PC-3 (cell line): ENCODE measurements at regions not wholly inside any gene's neighbourhood (a gene's known extent, or its start where the extent isn't known, plus 50 kb on each side); places are given as distances from the start of the nearest gene placed in this dataset.

Experiments used
- ATAC-seq: fragments of 200-7000 bp; cut with Tn5 transposase; 2 replicates; pipeline ENCODE4 v1.9.1; 2020; ENCODE audit warnings: mild to moderate bottlenecking, moderate library complexity
- BruUV-seq: library from RNA; stranded (reverse); fragments of 400-500 nt; replicated peaks from 2 replicates; lab custom pipeline; 2021; lab: Mats Ljungman, UMichigan
- CTCF ChIA-PET: fragments of 300-600 bp; sonication (Branson Sonifier 250); formaldehyde crosslinking; loops from one replicate; lab custom pipeline; 2022; ENCODE audit warnings: antibody characterized with exemption; lab: Charles Lee
- POLR2A ChIA-PET: fragments of 300-600 bp; sonication (Branson Sonifier 250); formaldehyde crosslinking; loops from one replicate; lab custom pipeline; 2022; ENCODE audit warnings: antibody characterized with exemption; ENCODE audit not compliant: unreplicated experiment; lab: Charles Lee
- DNase-seq: peaks from one replicate; pipeline ENCODE4 v3.0.0-alpha.2; 2015
- H2AFZ ChIP-seq: fragments of 300-600 bp; sonication (generic); 2 replicates; pipeline ENCODE4 v1.6.0; 2016; ENCODE audit warnings: antibody characterized with exemption, low read length
- H3F3A ChIP-seq: fragments of 300-600 bp; sonication (generic); one replicate; pipeline ENCODE4 v1.6.0; 2017; ENCODE audit warnings: antibody characterized with exemption, low read length, control low read depth, mild to moderate bottlenecking; ENCODE audit not compliant: unreplicated experiment
- H3K27ac ChIP-seq: fragments of 300-600 bp; sonication (generic); 2 replicates; pipeline ENCODE4 v1.5.1; 2016; ENCODE audit warnings: mild to moderate bottlenecking, low read length
- H3K27me3 ChIP-seq: fragments of 300-600 bp; sonication (generic); 2 replicates; pipeline ENCODE4 v1.6.1; 2016; ENCODE audit warnings: low read length, mixed read lengths
- H3K36me3 ChIP-seq: fragments of 300-600 bp; sonication (generic); 2 replicates; pipeline ENCODE4 v1.6.1; 2016; ENCODE audit warnings: low read depth, mixed run types, low read length, mixed read lengths
- H3K4me1 ChIP-seq: fragments of 300-600 bp; sonication (generic); 2 replicates; pipeline ENCODE4 v1.5.1; 2016; ENCODE audit warnings: low read length; ENCODE audit not compliant: insufficient read depth
- H3K4me2 ChIP-seq: fragments of 300-600 bp; sonication (generic); 2 replicates; pipeline ENCODE4 v1.6.0; 2016; ENCODE audit warnings: low read length
- H3K4me3 ChIP-seq: fragments of 300-600 bp; sonication (generic); 2 replicates; pipeline ENCODE4 v1.5.1; 2016; ENCODE audit warnings: mild to moderate bottlenecking, low read length, mixed read lengths
- H3K79me2 ChIP-seq: fragments of 300-600 bp; sonication (generic); 2 replicates; pipeline ENCODE4 v1.6.1; 2017; ENCODE audit warnings: low read length, mixed read lengths
- H3K9ac ChIP-seq: fragments of 300-600 bp; sonication (generic); 2 replicates; pipeline ENCODE4 v1.6.0; 2016; ENCODE audit warnings: mild to moderate bottlenecking, low read length
- H3K9me2 ChIP-seq: fragments of 300-600 bp; sonication (generic); replicated peaks from 2 replicates; pipeline ENCODE4 v1.6.1; 2016; ENCODE audit warnings: mixed run types, low read length, mixed read lengths
- H3K9me3 ChIP-seq: fragments of 300-600 bp; sonication (generic); 2 replicates; pipeline ENCODE4 v1.6.1; 2016; ENCODE audit warnings: low read length, mixed read lengths
- H4K20me1 ChIP-seq: fragments of 300-600 bp; sonication (generic); 2 replicates; pipeline ENCODE4 v1.6.1; 2016; ENCODE audit warnings: low read length, mixed read lengths
- EZH2 ChIP-seq: fragments of 300-600 bp; sonication (generic); IDR thresholded peaks from one replicate; pipeline ENCODE4 v1.6.1; 2017; ENCODE audit warnings: antibody characterized with exemption, mild to moderate bottlenecking, low read length; ENCODE audit not compliant: unreplicated experiment
- EZH2phosphoT487 ChIP-seq: fragments of 300-600 bp; sonication (generic); IDR thresholded peaks from 2 replicates; pipeline ENCODE4 v1.6.1; 2018; ENCODE audit warnings: mild to moderate bottlenecking, antibody characterized with exemption, low read length, borderline replicate concordance
- intact Hi-C: fragments of 100-400 bp; cut with micrococcal nuclease; formaldehyde crosslinking; loops from 2 replicates; pipeline ENCODE4 v1.9.0; 2023
- TF ChIP-seq, protein P1 (sequence below): fragments of 300-600 bp; sonication (generic); conservative IDR thresholded peaks from 2 replicates; pipeline ENCODE4 v1.5.1; 2017; ENCODE audit warnings: antibody characterized with exemption, low read depth, mild to moderate bottlenecking, low read length

GRCh38 chr16:87042551-87043230 is 274.5 kb downstream of the C16orf95 start:
- Histone ChIP-seq H3K4me3 (no peak overlapping the region), H3K79me2 (no peaks in the 10 kb centered on the region), H3K27ac (no peak overlapping the region), H3K9me3 (no peaks in the 10 kb centered on the region), H4K20me1 (no peaks in the 10 kb centered on the region), H3K36me3 (no peaks in the 10 kb centered on the region), H3K4me2 (no peak overlapping the region), H3K9ac (no peak overlapping the region), H3K27me3 (no peaks in the 10 kb centered on the region), H2AFZ (no peak overlapping the region), H3K4me1 (0 out of 2 replicates have a peak, but pooled peaks cover 7% of the 10 kb centered on the region), H3K9me2 (no peaks in the 10 kb centered on the region), H3F3A (no peaks in the 10 kb centered on the region)
- CTCF ChIA-PET = no interaction called here
- no peak for DNase-seq
- TF ChIP-seq, protein P1, sequence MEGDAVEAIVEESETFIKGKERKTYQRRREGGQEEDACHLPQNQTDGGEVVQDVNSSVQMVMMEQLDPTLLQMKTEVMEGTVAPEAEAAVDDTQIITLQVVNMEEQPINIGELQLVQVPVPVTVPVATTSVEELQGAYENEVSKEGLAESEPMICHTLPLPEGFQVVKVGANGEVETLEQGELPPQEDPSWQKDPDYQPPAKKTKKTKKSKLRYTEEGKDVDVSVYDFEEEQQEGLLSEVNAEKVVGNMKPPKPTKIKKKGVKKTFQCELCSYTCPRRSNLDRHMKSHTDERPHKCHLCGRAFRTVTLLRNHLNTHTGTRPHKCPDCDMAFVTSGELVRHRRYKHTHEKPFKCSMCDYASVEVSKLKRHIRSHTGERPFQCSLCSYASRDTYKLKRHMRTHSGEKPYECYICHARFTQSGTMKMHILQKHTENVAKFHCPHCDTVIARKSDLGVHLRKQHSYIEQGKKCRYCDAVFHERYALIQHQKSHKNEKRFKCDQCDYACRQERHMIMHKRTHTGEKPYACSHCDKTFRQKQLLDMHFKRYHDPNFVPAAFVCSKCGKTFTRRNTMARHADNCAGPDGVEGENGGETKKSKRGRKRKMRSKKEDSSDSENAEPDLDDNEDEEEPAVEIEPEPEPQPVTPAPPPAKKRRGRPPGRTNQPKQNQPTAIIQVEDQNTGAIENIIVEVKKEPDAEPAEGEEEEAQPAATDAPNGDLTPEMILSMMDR = no peak
- no TSS peak for BruUV-seq
- POLR2A ChIA-PET = no interaction called here
- intact Hi-C loops = no loop called here
- ATAC-seq = no peak

- Histone ChIP-seq H4K20me1 (no peaks in the 10 kb centered on the region), H3F3A (no peaks in the 10 kb centered on the region), H3K4me1 (0 out of 2 replicates have a peak, but pooled peaks cover 7% of the 10 kb centered on the region), H3K27ac (no peak overlapping the region), H3K27me3 (no peaks in the 10 kb centered on the region), H3K9me3 (no peaks in the 10 kb centered on the region), H3K4me3 (no peak overlapping the region), H3K4me2 (peak overlapping the region; percentile 19; the same call in 1 of the 2 replicates), H3K79me2 (no peaks in the 10 kb centered on the region), H3K36me3 (no peaks in the 10 kb centered on the region), H2AFZ (peak overlapping the region; percentile 37; the same call in 1 of the 2 replicates), H3K9me2 (no peaks in the 10 kb centered on the region), H3K9ac (no peak overlapping the region)
- BruUV-seq = no TSS peak
- TF ChIP-seq EZH2phosphoT487 (no peak), EZH2 (no peak)
- TF ChIP-seq, protein P1 = no peak
- CTCF ChIA-PET = interaction anchor here (1.2 to 1.3 kb wide), 2 partner anchors 19 to 479 kb away, joined by 3 to 4 read pairs; no protein-coding TSS in a partner anchor
- no peak; the same call in 1 of the 2 replicates for ATAC-seq
- intact Hi-C loops = no loop called here
- POLR2A ChIA-PET = no interaction called here
- DNase-seq = no peak
Observed at GRCh38 chr16:87043231-87044031, 273.8 kb downstream of the C16orf95 start.
